HepG2 (cell line): ENCODE measurements at regions not wholly inside any gene's neighbourhood (a gene's known extent, or its start where the extent isn't known, plus 50 kb on each side); places are given as distances from the start of the nearest gene placed in this dataset.

Experiments used
- CEBPG ChIP-seq: IDR thresholded peaks from 2 replicates; pipeline ENCODE4 v1.6.1; 2016
- CHD2 ChIP-seq: IDR thresholded peaks from 2 replicates; pipeline ENCODE4 v1.6.1; 2011; ENCODE audit warnings: low read depth, low read length, improper control_type of control experiment
- DPF2 ChIP-seq: sonication (generic); formaldehyde crosslinking; IDR thresholded peaks from 2 replicates; pipeline ENCODE4 v1.4.0; 2020; ENCODE audit warnings: mild to moderate bottlenecking, low read depth, missing genetic modification reagents, borderline replicate concordance
- EZH2 ChIP-seq: conservative IDR thresholded peaks from 2 replicates; pipeline ENCODE4 v1.6.1; 2012; ENCODE audit warnings: mild to moderate bottlenecking, low read depth, low read length, moderate library complexity
- TF ChIP-seq, protein P1 (sequence below): sonication (generic); formaldehyde crosslinking; IDR thresholded peaks from 2 replicates; pipeline ENCODE4 v1.5.0; 2020; ENCODE audit warnings: mild to moderate bottlenecking, missing genetic modification reagents, moderate library complexity

DNA sequence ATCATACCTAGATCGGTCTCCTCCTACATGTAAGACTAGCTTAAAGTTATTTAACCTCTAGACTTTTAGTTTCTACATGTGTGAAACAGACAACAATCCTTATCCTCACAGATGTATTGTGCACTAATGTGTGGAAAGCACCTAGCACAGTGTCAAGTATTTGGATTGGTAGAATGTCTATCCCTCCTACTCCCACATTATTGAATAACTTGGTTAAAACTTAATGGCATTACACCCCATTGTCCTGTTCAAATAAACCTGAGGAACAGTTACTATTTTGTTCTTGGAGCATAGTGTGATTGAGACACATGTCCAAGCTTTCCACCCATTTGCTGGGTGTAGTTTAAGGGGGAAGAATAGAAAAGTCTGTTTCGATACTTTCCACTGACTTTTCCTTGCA, 208.8 kb upstream of the JUN start:
- no peak for TF ChIP-seq EZH2
- no peak for TF ChIP-seq CHD2
- TF ChIP-seq, protein P1, sequence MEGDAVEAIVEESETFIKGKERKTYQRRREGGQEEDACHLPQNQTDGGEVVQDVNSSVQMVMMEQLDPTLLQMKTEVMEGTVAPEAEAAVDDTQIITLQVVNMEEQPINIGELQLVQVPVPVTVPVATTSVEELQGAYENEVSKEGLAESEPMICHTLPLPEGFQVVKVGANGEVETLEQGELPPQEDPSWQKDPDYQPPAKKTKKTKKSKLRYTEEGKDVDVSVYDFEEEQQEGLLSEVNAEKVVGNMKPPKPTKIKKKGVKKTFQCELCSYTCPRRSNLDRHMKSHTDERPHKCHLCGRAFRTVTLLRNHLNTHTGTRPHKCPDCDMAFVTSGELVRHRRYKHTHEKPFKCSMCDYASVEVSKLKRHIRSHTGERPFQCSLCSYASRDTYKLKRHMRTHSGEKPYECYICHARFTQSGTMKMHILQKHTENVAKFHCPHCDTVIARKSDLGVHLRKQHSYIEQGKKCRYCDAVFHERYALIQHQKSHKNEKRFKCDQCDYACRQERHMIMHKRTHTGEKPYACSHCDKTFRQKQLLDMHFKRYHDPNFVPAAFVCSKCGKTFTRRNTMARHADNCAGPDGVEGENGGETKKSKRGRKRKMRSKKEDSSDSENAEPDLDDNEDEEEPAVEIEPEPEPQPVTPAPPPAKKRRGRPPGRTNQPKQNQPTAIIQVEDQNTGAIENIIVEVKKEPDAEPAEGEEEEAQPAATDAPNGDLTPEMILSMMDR (CRISPR knock-in tag): no peak
- TF ChIP-seq CEBPG (CRISPR knock-in tag): no peak
- no peak for TF ChIP-seq DPF2 (CRISPR knock-in tag)
